HG02623 (cell line): ENCODE measurements at regions not wholly inside any gene's neighbourhood (a gene's known extent, or its start where the extent isn't known, plus 50 kb on each side); places are given as distances from the start of the nearest gene placed in this dataset.
A peak's percentile ranks its signal among the peaks of the same experiment; 100 is the strongest.

Experiments used
- ATAC-seq: cut with Tn5 transposase; IDR thresholded peaks from one replicate; pipeline ENCODE4 v1.9.1; 2021; ENCODE audit warnings: moderate library complexity; ENCODE audit not compliant: unreplicated experiment

DNA sequence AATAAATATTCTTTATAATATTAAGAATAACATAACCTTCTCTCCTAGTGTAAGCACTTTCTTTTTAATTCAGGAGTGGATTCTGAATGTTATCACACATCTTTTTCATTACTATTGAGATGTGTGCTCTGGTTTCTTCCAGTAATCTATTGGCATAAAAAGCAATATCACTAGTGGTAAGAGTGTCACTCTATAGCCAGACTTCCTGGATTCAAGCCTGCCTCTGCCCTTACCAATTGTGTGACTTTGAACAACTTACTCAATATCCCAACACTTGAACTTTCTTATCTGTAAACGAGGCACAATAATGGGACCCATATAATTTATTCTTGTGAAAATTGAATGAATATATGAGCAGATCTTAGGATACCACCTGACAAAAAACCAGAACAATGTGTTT lies 71.0 kb downstream of the SEM1 start:
- no peak for ATAC-seq

- ATAC-seq, result no peak
Measured at GRCh38 chr7:96637522-96637921, 72.1 kb downstream of the SEM1 start.

DNA sequence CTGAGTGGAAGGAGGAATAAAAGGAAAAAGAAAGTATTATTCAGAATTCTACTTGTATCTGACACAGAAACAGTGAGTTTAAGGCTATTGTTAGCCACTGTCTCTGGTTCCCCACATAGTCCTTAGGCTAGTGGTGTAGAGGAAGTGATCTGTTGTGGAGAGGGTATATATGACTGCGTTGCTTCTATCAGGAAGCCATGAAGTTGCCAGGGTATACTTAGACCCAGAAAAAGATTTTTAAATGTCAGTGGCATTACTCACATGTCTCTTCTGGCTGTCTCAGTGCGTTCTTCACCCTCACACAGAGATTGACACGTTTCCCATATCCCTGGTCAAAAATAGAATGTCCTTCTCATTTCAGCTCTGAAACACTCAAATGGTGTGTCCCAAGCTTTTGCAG lies 72.7 kb downstream of the SEM1 start:
- ATAC-seq, result no peak

DNA sequence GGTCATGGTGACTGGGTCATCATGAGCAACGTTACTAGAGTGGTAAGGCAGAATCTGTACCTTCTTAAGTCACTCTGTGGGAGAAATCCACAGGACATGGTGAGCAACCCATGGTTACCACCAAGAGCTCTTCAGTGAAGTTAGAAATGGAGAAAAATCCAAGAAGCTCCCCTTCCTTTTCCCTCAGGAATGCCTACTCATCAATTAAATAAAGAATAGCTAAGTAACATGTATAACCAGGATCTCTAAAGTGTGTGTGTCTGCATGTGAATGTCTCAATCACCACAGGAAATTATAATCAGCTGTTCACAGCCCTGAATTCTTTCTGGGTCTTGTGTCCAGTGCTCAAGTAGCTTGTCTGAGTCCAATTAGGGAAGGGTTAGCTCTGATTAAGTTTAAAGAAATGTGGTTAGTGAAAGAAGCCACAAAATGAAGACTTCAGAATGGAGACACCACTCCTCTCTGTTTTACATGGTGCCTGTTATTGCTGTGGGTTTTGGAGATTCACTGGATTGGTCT lies 73.2 kb downstream of the SEM1 start:
- no peak for ATAC-seq

- ATAC-seq, result no peak
Measured at GRCh38 chr7:96629884-96630283, 79.8 kb downstream of the SEM1 start.

GRCh38 chr7:96624954-96625353 lies 84.7 kb downstream of the SEM1 start:
- ATAC-seq, result no peak

DNA sequence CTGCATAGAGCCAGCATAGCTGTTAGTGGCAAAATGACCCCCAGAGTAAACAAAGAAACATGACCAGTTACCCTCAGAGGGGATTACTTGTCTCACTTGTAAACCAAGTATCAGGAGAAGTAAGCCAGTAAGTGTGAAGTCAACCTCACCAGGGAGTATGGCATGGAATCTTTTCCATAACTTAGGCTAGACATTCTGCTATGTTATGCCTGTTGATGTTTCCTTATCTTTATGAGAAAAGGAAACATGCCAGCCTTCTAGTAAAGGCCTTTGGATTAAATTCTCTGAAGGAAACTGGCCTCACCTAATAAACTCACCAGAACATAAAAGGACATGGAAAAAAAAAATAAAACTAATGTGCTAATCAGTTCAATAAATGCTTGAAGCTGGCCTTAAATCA lies 87.7 kb downstream of the SEM1 start:
- no peak for ATAC-seq

DNA sequence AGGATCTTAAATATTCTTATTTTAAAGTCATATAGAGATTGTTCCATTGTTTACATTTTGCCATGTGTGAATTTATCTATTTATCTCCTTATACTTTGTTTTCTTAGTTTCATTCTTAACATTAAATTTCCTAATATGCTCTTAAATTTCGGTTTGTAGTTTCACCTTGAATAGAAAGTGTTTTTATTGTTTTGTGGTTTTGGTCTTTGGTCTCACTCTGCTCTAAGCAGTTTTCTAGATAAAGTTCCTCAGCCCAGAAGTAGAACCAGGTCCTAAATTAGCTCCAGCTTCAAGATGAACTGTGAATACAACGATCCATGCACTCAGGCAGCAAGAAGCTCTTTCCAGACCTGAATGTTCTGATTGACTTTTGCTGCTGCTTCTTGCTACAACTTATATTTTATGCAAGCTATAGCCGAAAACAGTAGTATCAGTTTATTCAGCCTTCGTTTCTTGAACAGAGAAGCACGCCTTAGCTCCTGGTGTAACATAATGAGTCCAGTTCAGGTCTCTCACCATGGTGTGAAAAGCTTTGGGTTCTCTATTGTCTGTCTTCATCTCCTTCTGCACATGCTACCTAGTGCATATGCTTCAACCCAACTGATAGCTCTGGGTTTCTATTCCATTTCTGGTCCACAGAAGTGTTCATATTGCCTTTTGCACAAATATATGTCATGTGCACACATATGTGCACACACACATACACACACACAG lies 95.3 kb downstream of the SEM1 start:
- ATAC-seq, result peak; percentile 48

DNA sequence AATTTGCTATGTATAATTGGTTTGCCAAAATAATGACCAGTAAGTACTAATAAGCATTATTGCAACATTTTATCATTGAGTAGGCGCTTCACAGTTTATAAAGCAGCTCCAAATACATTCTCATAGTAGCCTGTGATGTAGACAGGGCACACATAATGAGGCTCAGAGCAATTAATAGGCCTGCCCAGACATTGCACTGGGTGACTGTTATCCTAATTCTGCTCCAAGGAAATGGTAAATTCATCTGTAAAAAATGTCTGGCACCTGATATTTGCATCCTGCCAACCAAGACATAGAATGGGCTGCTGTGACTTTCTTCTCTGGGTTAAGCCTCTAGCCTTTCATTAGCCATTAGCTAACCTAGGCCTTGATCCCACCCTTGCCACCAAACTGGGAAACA lies 97.6 kb downstream of the SEM1 start:
- ATAC-seq, result no peak

DNA sequence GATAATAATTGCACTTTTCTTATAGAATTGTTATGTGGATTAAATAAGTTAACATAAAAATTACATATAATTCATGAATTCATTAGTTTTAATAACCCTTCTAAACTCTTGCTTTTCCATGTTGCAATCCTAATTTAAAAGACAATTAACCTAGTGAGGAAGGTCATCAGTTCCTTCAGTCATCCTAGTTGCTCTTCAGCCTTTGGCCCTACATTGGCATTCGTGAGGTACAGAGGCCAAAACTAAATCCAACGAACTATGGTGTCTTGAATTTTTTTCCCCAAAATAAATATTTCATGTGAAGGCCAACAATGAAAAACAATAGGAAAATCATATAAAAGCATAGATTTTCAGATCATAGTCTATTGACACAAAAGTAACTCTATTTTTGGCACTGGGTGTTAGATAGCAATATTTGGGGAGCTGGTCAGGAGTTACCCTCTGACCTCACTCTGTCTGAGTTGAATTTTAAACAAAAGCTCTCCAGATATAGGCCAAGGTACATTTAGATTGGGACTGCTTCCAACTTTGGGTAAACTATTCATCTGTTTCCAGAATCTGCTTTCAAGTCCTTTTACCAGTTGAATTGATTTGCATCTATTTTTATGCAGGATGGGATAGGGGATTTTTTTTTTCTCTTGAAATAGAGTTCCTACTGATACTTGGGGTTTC lies 104.5 kb downstream of the SEM1 start:
- ATAC-seq, result no peak

GRCh38 chr7:96599288-96599936 lies 110.2 kb downstream of the SEM1 start:
- ATAC-seq, result no peak

GRCh38 chr7:96598421-96598820 lies 111.2 kb downstream of the SEM1 start:
- ATAC-seq, result no peak

DNA sequence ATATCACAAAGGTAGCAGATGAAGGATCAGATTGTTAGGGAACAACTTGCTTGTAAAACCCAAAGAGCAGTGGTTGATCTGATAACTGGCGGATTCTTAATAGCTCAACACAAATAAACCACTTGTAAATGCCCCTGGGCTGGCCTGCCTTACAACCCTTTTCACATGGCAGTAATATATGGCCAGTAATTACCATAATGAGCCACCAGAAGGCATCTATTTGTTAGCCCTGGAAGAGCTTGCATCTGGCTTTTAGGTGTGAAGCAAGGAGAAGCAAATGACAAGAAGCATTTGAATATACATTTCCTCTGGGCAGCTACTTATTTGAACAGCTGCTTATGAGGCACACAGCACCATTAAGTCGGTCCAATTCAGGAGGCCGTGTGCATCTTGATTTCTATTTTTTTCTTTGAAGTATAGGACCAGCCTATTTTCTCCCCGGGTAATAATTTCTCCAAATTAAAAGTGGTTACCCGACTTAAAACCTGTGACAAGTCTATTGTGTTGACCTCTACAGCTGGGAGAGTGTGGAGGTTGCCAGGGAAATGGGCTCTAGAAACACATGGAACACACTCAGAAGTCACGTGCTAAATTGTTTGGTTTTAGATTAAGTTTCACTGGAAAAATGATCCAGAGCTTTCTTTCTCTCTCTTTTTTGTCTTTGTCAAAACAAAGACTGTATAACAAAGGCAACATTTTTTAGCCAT lies 113.4 kb downstream of the SEM1 start:
- no peak for ATAC-seq

GRCh38 chr7:96591900-96592676 lies 117.6 kb downstream of the SEM1 start:
- no peak for ATAC-seq

- no peak for ATAC-seq
Measured at GRCh38 chr7:96591159-96591899, 118.3 kb downstream of the SEM1 start.

GRCh38 chr7:96589038-96589437 lies 120.6 kb downstream of the SEM1 start:
- no peak for ATAC-seq

GRCh38 chr7:96579119-96579518 lies 130.5 kb downstream of the SEM1 start:
- no peak for ATAC-seq

- ATAC-seq, result no peak
Measured at GRCh38 chr7:96578606-96579005, 131.0 kb downstream of the SEM1 start.

- ATAC-seq, result no peak
Measured at GRCh38 chr7:96563409-96563808, 146.2 kb downstream of the SEM1 start.

GRCh38 chr7:96562966-96563365 lies 146.7 kb downstream of the SEM1 start:
- ATAC-seq, result no peak
